Right renal cortex interstitium (tissue), 3 donors: ENCODE measurements at regions not wholly inside any gene's neighbourhood (a gene's known extent, or its start where the extent isn't known, plus 50 kb on each side); places are given as distances from the start of the nearest gene placed in this dataset.
A peak's percentile ranks its signal among the peaks of the same experiment; 100 is the strongest.
"Not testable (repeated sequence)": the region's sequence is repeated elsewhere in the genome, so short reads cannot be mapped to it uniquely, and the experiment has no call there.

Experiments used
- DNase-seq, 3 donors: peaks; one replicate each; pipeline ENCODE4 v3.0.0-alpha.2; 2013; ENCODE audit warnings: low read depth in 3 of 3, low spot score in 2 of 3

GRCh38 chr9:106174346-106174745, 480.0 kb downstream of the TMEM38B start:
- DNase-seq = peak in 1 of 3 donors; percentile 12

GRCh38 chr9:106177216-106177615, 482.9 kb downstream of the TMEM38B start:
- DNase-seq = no peak

GRCh38 chr9:106179191-106179590, 484.9 kb downstream of the TMEM38B start:
- peak in 2 of 3 donors; percentile 5 to 24 for DNase-seq

GRCh38 chr9:106203815-106204516, 509.6 kb downstream of the TMEM38B start:
- DNase-seq = not testable (repeated sequence)

- DNase-seq = no peak
Observed at GRCh38 chr9:106207298-106207697, 513.0 kb downstream of the TMEM38B start.

GRCh38 chr9:106218427-106218826, 524.1 kb downstream of the TMEM38B start:
- DNase-seq = no peak

- DNase-seq = no peak
Observed at GRCh38 chr9:106218854-106219253, 524.5 kb downstream of the TMEM38B start.

GRCh38 chr9:106220415-106220814, 526.1 kb downstream of the TMEM38B start:
- DNase-seq = no peak

GRCh38 chr9:106228861-106229260, 534.5 kb downstream of the TMEM38B start:
- no peak for DNase-seq

- no peak for DNase-seq
Observed at GRCh38 chr9:106233116-106233515, 538.8 kb downstream of the TMEM38B start.

GRCh38 chr9:106260908-106261307, 566.6 kb downstream of the TMEM38B start:
- not testable (repeated sequence) for DNase-seq

GRCh38 chr9:106277966-106278365, 583.6 kb downstream of the TMEM38B start:
- DNase-seq = no peak

- DNase-seq = no peak
Observed at GRCh38 chr9:106283769-106284168, 579.2 kb upstream of the ZNF462 start.

GRCh38 chr9:106284296-106284695, 578.7 kb upstream of the ZNF462 start:
- no peak for DNase-seq

GRCh38 chr9:106286249-106286648, 576.7 kb upstream of the ZNF462 start:
- DNase-seq = peak in 1 of 3 donors; percentile 7

GRCh38 chr9:106287091-106287631, 575.8 kb upstream of the ZNF462 start:
- no peak for DNase-seq

GRCh38 chr9:106287731-106288130, 575.2 kb upstream of the ZNF462 start:
- no peak for DNase-seq

- DNase-seq = no peak
Observed at GRCh38 chr9:106288689-106289088, 574.3 kb upstream of the ZNF462 start.

- no peak for DNase-seq
Observed at GRCh38 chr9:106291786-106292185, 571.2 kb upstream of the ZNF462 start.

GRCh38 chr9:106296426-106296825, 566.5 kb upstream of the ZNF462 start:
- no peak for DNase-seq

- DNase-seq = no peak
Observed at GRCh38 chr9:106298997-106299396, 564.0 kb upstream of the ZNF462 start.

- DNase-seq = no peak
Observed at GRCh38 chr9:106304401-106304920, 558.5 kb upstream of the ZNF462 start.
